SK-N-SH (cell line): ENCODE measurements at regions not wholly inside any gene's neighbourhood (a gene's known extent, or its start where the extent isn't known, plus 50 kb on each side); places are given as distances from the start of the nearest gene placed in this dataset.

ENCODE experiments used
- EZH2phosphoT487 ChIP-seq: fragments of 200-600 bp; sonication (generic); IDR thresholded peaks from 2 replicates; pipeline ENCODE4 v1.6.1; 2017; ENCODE audit warnings: low read depth, mixed run types, mild to moderate bottlenecking, antibody characterized with exemption, moderate library complexity, borderline replicate concordance
- POLR2AphosphoS5 ChIP-seq: IDR thresholded peaks from 2 replicates; pipeline ENCODE4 v1.6.1; 2012; ENCODE audit warnings: low read depth, low read length
- TAF1 ChIP-seq: IDR thresholded peaks from 2 replicates; pipeline ENCODE4 v1.6.1; 2012; ENCODE audit warnings: low read depth, mild to moderate bottlenecking, low read length, moderate library complexity, borderline replicate concordance
- TCF12 ChIP-seq: IDR thresholded peaks from 2 replicates; pipeline ENCODE4 v1.4.0; 2012
- TF ChIP-seq, protein P1 (sequence below): fragments of 150-350 bp; IDR thresholded peaks from 2 replicates; pipeline ENCODE4 v1.6.1; 2017; ENCODE audit warnings: antibody characterized with exemption, low read length, low read depth, borderline replicate concordance
- TF ChIP-seq, protein P2 (sequence below): fragments of 200-600 bp; sonication (generic); IDR thresholded peaks from 2 replicates; pipeline ENCODE4 v1.6.1; 2017; ENCODE audit warnings: antibody characterized with exemption, mild to moderate bottlenecking, moderate library complexity

DNA sequence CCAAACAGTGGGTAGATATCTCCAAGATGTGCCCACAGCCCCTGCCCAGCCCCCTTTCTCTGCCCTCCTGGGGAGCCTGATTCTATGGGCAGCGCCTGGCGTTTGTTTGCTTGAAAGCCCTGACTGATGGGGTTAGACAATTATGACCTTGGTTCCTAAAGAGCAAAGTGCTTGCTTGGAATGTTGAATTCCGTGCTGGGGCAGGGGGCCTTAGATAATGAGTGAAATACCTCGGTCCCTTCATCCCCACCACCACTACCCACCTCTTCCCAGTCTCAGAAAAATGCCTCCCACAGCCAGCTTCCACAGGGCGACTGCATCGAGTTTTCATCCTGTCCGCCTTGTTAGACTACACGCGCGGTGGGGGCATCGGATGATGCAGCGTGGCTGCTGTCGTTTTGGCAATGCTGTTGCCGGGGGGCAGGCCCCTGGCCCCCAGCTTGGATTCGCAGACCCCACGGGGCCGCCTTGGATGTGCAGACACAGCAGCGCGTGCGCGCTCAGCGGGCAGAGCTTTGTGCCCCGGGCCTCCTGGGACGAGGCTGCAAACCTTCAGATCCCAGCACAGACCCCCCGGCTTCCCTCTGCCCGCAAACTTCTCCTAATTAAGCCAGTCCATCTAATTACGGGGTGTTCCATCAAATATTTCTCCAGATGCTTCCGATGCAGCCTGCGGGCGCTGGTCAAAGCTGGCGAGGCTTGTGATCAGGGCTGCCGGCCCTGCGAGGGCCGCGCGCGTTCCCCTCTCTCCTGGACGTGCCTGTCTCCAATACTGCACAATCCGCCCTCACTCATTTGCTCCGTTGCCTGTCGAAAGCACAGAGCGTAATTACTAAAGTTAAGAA is 86.1 kb downstream of the LINC00237 start:
- TF ChIP-seq, protein P1, sequence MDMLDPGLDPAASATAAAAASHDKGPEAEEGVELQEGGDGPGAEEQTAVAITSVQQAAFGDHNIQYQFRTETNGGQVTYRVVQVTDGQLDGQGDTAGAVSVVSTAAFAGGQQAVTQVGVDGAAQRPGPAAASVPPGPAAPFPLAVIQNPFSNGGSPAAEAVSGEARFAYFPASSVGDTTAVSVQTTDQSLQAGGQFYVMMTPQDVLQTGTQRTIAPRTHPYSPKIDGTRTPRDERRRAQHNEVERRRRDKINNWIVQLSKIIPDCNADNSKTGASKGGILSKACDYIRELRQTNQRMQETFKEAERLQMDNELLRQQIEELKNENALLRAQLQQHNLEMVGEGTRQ = no peak
- TF ChIP-seq TAF1 (no peak), EZH2phosphoT487 (no peak), TCF12 (no peak), POLR2AphosphoS5 (no peak)
- TF ChIP-seq, protein P2, sequence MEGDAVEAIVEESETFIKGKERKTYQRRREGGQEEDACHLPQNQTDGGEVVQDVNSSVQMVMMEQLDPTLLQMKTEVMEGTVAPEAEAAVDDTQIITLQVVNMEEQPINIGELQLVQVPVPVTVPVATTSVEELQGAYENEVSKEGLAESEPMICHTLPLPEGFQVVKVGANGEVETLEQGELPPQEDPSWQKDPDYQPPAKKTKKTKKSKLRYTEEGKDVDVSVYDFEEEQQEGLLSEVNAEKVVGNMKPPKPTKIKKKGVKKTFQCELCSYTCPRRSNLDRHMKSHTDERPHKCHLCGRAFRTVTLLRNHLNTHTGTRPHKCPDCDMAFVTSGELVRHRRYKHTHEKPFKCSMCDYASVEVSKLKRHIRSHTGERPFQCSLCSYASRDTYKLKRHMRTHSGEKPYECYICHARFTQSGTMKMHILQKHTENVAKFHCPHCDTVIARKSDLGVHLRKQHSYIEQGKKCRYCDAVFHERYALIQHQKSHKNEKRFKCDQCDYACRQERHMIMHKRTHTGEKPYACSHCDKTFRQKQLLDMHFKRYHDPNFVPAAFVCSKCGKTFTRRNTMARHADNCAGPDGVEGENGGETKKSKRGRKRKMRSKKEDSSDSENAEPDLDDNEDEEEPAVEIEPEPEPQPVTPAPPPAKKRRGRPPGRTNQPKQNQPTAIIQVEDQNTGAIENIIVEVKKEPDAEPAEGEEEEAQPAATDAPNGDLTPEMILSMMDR = no peak
